IMR-90 (cell line): ENCODE measurements at regions not wholly inside any gene's neighbourhood (a gene's known extent, or its start where the extent isn't known, plus 50 kb on each side); places are given as distances from the start of the nearest gene placed in this dataset.

Experiments
- ATAC-seq: fragments of 200-7000 bp; cut with Tn5 transposase; 2 replicates; pipeline ENCODE4 v1.9.1; 2020; ENCODE audit warnings: low read depth, mild to moderate bottlenecking, moderate library complexity
- BruUV-seq: library from RNA; stranded (reverse); fragments of 400-500 nt; replicated peaks from 2 replicates; lab custom pipeline; 2021; lab: Mats Ljungman, UMichigan
- CTCF ChIA-PET: fragments of 300-600 bp; formaldehyde crosslinking; extraction: SDS; loops from one replicate; lab custom pipeline; 2021; ENCODE audit warnings: antibody characterized with exemption; lab: Yijun Ruan, JAX
- POLR2A ChIA-PET: fragments of 300-600 bp; sonication (Branson Sonifier 250); formaldehyde crosslinking; loops from one replicate; lab custom pipeline; 2022; ENCODE audit warnings: antibody characterized with exemption; ENCODE audit not compliant: unreplicated experiment; lab: Charles Lee
- DNase-seq: peaks from one replicate; pipeline ENCODE4 v3.0.0; 2013
- H2AFZ ChIP-seq: replicated peaks from 2 replicates; pipeline ENCODE3; 2013; ENCODE audit warnings: low read length, mild to moderate bottlenecking; ENCODE audit not compliant: poor library complexity
- H2AK5ac ChIP-seq: 2 replicates; pipeline ENCODE4 v1.6.1; 2013; ENCODE audit warnings: low read depth, low read length, inconsistent platforms
- H2AK9ac ChIP-seq: replicated peaks from 2 replicates; pipeline ENCODE3; 2013; ENCODE audit warnings: mild to moderate bottlenecking, low read depth, low read length, moderate library complexity; ENCODE audit not compliant: poor library complexity
- H2BK120ac ChIP-seq: 2 replicates; pipeline ENCODE4 v1.6.1; 2013; ENCODE audit warnings: low read depth, low read length, inconsistent platforms
- H2BK15ac ChIP-seq: 3 replicates; pipeline ENCODE4 v1.6.1; 2013; ENCODE audit warnings: low read depth, low read length, inconsistent platforms
- H2BK20ac ChIP-seq: 2 replicates; pipeline ENCODE4 v1.6.1; 2013; ENCODE audit warnings: low read depth, mild to moderate bottlenecking, inconsistent platforms, low read length, moderate library complexity
- H2BK5ac ChIP-seq: 2 replicates; pipeline ENCODE4 v1.6.1; 2013; ENCODE audit warnings: mild to moderate bottlenecking, low read depth, low read length, inconsistent platforms; ENCODE audit not compliant: poor library complexity, severe bottlenecking
- H3K14ac ChIP-seq: replicated peaks from 2 replicates; pipeline ENCODE4 v1.6.1; 2013; ENCODE audit warnings: low read depth, low read length, inconsistent platforms
- H3K18ac ChIP-seq: 2 replicates; pipeline ENCODE4 v1.6.1; 2013; ENCODE audit warnings: low read depth, low read length, control low read depth
- H3K23ac ChIP-seq: 2 replicates; pipeline ENCODE4 v1.6.1; 2013; ENCODE audit warnings: low read depth, low read length, inconsistent platforms
- H3K27ac ChIP-seq: 2 replicates; pipeline ENCODE4 v1.5.1; 2013; ENCODE audit warnings: mild to moderate bottlenecking, control low read depth, low read length; ENCODE audit not compliant: insufficient read depth
- H3K27me3 ChIP-seq: 2 replicates; pipeline ENCODE4 v1.6.1; 2013; ENCODE audit warnings: low read length; ENCODE audit not compliant: control insufficient read depth, insufficient read depth
- H3K36me3 ChIP-seq: 2 replicates; pipeline ENCODE4 v1.6.1; 2013; ENCODE audit warnings: low read length, mixed read lengths; ENCODE audit not compliant: control insufficient read depth, insufficient read depth
- H3K4ac ChIP-seq: 2 replicates; pipeline ENCODE4 v1.6.1; 2013; ENCODE audit warnings: low read depth, low read length, inconsistent platforms
- H3K4me1 ChIP-seq: 2 replicates; pipeline ENCODE4 v1.6.1; 2013; ENCODE audit warnings: low read length, mixed read lengths; ENCODE audit not compliant: control insufficient read depth, insufficient read depth
- H3K4me2 ChIP-seq: 2 replicates; pipeline ENCODE4 v1.6.1; 2013; ENCODE audit warnings: low read depth, mild to moderate bottlenecking, control low read depth, low read length, moderate library complexity
- H3K4me3 ChIP-seq: 2 replicates; pipeline ENCODE4 v1.5.1; 2013; ENCODE audit warnings: low read depth, mild to moderate bottlenecking, control low read depth, low read length, moderate library complexity; ENCODE audit not compliant: insufficient read depth
- H3K56ac ChIP-seq: 2 replicates; pipeline ENCODE4 v1.6.1; 2013; ENCODE audit warnings: low read length, inconsistent platforms; ENCODE audit not compliant: insufficient read depth; ENCODE audit errors: extremely low read depth
- H3K79me1 ChIP-seq, 2 experiments: 2 replicates each; pipeline ENCODE4 v1.6.1; 2013; ENCODE audit warnings: low read length in 2 of 2, inconsistent platforms in 1 of 2, low read depth in 1 of 2
- H3K9ac ChIP-seq: 2 replicates; pipeline ENCODE4 v1.6.1; 2013; ENCODE audit warnings: low read depth, low read length, control low read depth
- H3K9me1 ChIP-seq: 2 replicates; pipeline ENCODE4 v1.6.1; 2013; ENCODE audit warnings: low read length, inconsistent platforms; ENCODE audit not compliant: insufficient read depth
- H3K9me3 ChIP-seq: 2 replicates; pipeline ENCODE4 v1.6.1; 2013; ENCODE audit warnings: low read length; ENCODE audit not compliant: control insufficient read depth, insufficient read depth
- H4K20me1 ChIP-seq: 2 replicates; pipeline ENCODE4 v1.6.1; 2013; ENCODE audit warnings: low read length, inconsistent platforms; ENCODE audit not compliant: insufficient read depth
- H4K5ac ChIP-seq: 2 replicates; pipeline ENCODE4 v1.6.1; 2013; ENCODE audit warnings: mild to moderate bottlenecking, low read depth, low read length, control low read depth
- H4K8ac ChIP-seq, 2 experiments: 2 replicates each; pipeline ENCODE4 v1.6.1; 2013; ENCODE audit warnings: low read depth in 2 of 2, low read length in 2 of 2, control low read depth in 1 of 2, inconsistent platforms in 1 of 2
- H4K91ac ChIP-seq: 2 replicates; pipeline ENCODE4 v1.6.1; 2013; ENCODE audit warnings: low read depth, low read length, inconsistent platforms; ENCODE audit not compliant: insufficient read depth
- BHLHE40 ChIP-seq: fragments of 150-350 bp; IDR thresholded peaks from 2 replicates; pipeline ENCODE4 v1.6.1; 2016; ENCODE audit warnings: mild to moderate bottlenecking, low read depth, low read length
- CEBPB ChIP-seq: IDR thresholded peaks from 2 replicates; pipeline ENCODE4 v1.6.1; 2012; ENCODE audit warnings: low read depth, low read length, improper control_type of control experiment
- CHD1 ChIP-seq: IDR thresholded peaks from 2 replicates; pipeline ENCODE4 v1.6.1; 2012; ENCODE audit warnings: low read depth, low read length, improper control_type of control experiment
- FOS ChIP-seq: fragments of 150-350 bp; IDR thresholded peaks from 2 replicates; pipeline ENCODE4 v1.6.1; 2016; ENCODE audit warnings: low read depth, low read length
- MAFK ChIP-seq: IDR thresholded peaks from 2 replicates; pipeline ENCODE4 v1.6.1; 2012; ENCODE audit warnings: low read depth, low read length, improper control_type of control experiment
- MAZ ChIP-seq: IDR thresholded peaks from 2 replicates; pipeline ENCODE4 v1.6.1; 2012; ENCODE audit warnings: low read depth, mild to moderate bottlenecking, low read length, improper control_type of control experiment, moderate library complexity, borderline replicate concordance
- MXI1 ChIP-seq: IDR thresholded peaks from 2 replicates; pipeline ENCODE4 v1.6.1; 2012; ENCODE audit warnings: low read depth, mild to moderate bottlenecking, low read length, moderate library complexity, borderline replicate concordance
- NFE2L2 ChIP-seq: fragments of 150-350 bp; IDR thresholded peaks from 2 replicates; pipeline ENCODE4 v1.6.1; 2016; ENCODE audit warnings: low read depth, mild to moderate bottlenecking, low read length
- POLR2A ChIP-seq: IDR thresholded peaks from 2 replicates; pipeline ENCODE4 v1.6.1; 2012; ENCODE audit warnings: mild to moderate bottlenecking, low read depth, low read length
- RAD21 ChIP-seq: IDR thresholded peaks from 2 replicates; pipeline ENCODE4 v1.6.1; 2012; ENCODE audit warnings: low read length, improper control_type of control experiment
- RCOR1 ChIP-seq: IDR thresholded peaks from 2 replicates; pipeline ENCODE4 v1.6.1; 2012; ENCODE audit warnings: mild to moderate bottlenecking, low read length, improper control_type of control experiment; ENCODE audit not compliant: insufficient replicate concordance
- RFX5 ChIP-seq: IDR thresholded peaks from 2 replicates; pipeline ENCODE4 v1.8.0; 2012; ENCODE audit warnings: low read depth, mild to moderate bottlenecking, low read length, moderate library complexity
- SMC3 ChIP-seq: fragments of 150-350 bp; IDR thresholded peaks from 2 replicates; pipeline ENCODE4 v1.6.1; 2016; ENCODE audit warnings: low read depth, mild to moderate bottlenecking, antibody characterized with exemption, low read length, moderate library complexity
- WGBS, 2 experiments: methylation state at CpG; one replicate each; pipeline versions ENCODE4 v1.1.5 to v1.1.7; 2013; ENCODE audit warnings: missing lambda C conversion rate in 2 of 2; ENCODE audit not compliant: insufficient read length in 1 of 2; ENCODE audit errors: extremely low coverage in 2 of 2; 5-methylcytosine and 5-hydroxymethylcytosine counted together
- dilution Hi-C: fragments of 300-500 bp; cut with HindIII; formaldehyde crosslinking; loops from one replicate; pipeline ENCODE4 v1.14.3; 2018; ENCODE audit warnings: low sequenced_read_pairs; ENCODE audit not compliant: unreplicated experiment
- in situ Hi-C: fragments of 300-500 bp; cut with MboI; formaldehyde crosslinking; loops from 3 replicates; pipeline ENCODE4 v1.14.3; 2019; ENCODE audit warnings: low sequenced_read_pairs, inconsistent platforms, mixed read lengths
- intact Hi-C: fragments of 100-400 bp; cut with micrococcal nuclease; formaldehyde crosslinking; loops from 2 replicates; pipeline ENCODE4 v1.10.0; 2022
- TF ChIP-seq, protein P1 (sequence below): conservative IDR thresholded peaks from 2 replicates; pipeline ENCODE4 v1.5.1; 2012; ENCODE audit warnings: mild to moderate bottlenecking, low read depth, low read length, improper control_type of control experiment
- TF ChIP-seq, protein P2 (sequence below): fragments of 150-350 bp; IDR thresholded peaks from 2 replicates; pipeline ENCODE4 v1.6.1; 2016; ENCODE audit warnings: low read depth, mild to moderate bottlenecking, low read length, moderate library complexity, borderline replicate concordance
- TF ChIP-seq, protein P3 (sequence below): fragments of 150-350 bp; IDR thresholded peaks from 2 replicates; pipeline ENCODE4 v1.6.1; 2017; ENCODE audit warnings: mild to moderate bottlenecking, antibody characterized with exemption, low read length, low read depth

GRCh38 chr15:47963265-47963664, 157.5 kb upstream of the SLC24A5 start:
- no TSS peak for BruUV-seq
- no peaks in the 10 kb centered on the region for H3K36me3 ChIP-seq
- no peak overlapping the region for H2BK120ac ChIP-seq
- dilution Hi-C loops, result no loop called here
- no peaks in the 10 kb centered on the region for H3K4me1 ChIP-seq
- no peaks in the 10 kb centered on the region for H3K9me3 ChIP-seq
- no peak overlapping the region for H4K8ac ChIP-seq
- ChIA-PET CTCF (no interaction called here), POLR2A (no interaction called here)
- no peaks in the 10 kb centered on the region for H3K9me1 ChIP-seq
- no peak overlapping the region for H3K27ac ChIP-seq
- no peak overlapping the region for H3K14ac ChIP-seq
- intact Hi-C loops, result no loop called here
- no peaks in the 10 kb centered on the region for H4K20me1 ChIP-seq
- no peak overlapping the region for H3K18ac ChIP-seq
- H2AFZ ChIP-seq, result no peak overlapping the region
- H3K4ac ChIP-seq, result no peak overlapping the region
- no peak overlapping the region for H3K4me3 ChIP-seq
- no peaks in the 10 kb centered on the region; the same call in 1 of the 2 replicates for H3K27me3 ChIP-seq
- DNase-seq, result no peak
- no peak overlapping the region for H3K4me2 ChIP-seq
- no peak overlapping the region for H3K56ac ChIP-seq
- no peak overlapping the region for H4K5ac ChIP-seq
- no peaks in the 10 kb centered on the region for H3K79me1 ChIP-seq
- WGBS, 2 experiments, result 100% methylated on average over 2 of the region's 4 CpGs; no CpG with 5 or more reads in 1 of the 2 experiments
- no peak for ATAC-seq
- H2BK20ac ChIP-seq, result no peak overlapping the region
- TF ChIP-seq NFE2L2 (no peak), MXI1 (no peak), MAZ (no peak), CHD1 (no peak), RCOR1 (no peak), SMC3 (no peak), MAFK (no peak), CEBPB (no peak), FOS (no peak), BHLHE40 (no peak), POLR2A (no peak), RFX5 (no peak), RAD21 (no peak)
- TF ChIP-seq, protein P1, sequence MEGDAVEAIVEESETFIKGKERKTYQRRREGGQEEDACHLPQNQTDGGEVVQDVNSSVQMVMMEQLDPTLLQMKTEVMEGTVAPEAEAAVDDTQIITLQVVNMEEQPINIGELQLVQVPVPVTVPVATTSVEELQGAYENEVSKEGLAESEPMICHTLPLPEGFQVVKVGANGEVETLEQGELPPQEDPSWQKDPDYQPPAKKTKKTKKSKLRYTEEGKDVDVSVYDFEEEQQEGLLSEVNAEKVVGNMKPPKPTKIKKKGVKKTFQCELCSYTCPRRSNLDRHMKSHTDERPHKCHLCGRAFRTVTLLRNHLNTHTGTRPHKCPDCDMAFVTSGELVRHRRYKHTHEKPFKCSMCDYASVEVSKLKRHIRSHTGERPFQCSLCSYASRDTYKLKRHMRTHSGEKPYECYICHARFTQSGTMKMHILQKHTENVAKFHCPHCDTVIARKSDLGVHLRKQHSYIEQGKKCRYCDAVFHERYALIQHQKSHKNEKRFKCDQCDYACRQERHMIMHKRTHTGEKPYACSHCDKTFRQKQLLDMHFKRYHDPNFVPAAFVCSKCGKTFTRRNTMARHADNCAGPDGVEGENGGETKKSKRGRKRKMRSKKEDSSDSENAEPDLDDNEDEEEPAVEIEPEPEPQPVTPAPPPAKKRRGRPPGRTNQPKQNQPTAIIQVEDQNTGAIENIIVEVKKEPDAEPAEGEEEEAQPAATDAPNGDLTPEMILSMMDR, result no peak
- TF ChIP-seq, protein P2, sequence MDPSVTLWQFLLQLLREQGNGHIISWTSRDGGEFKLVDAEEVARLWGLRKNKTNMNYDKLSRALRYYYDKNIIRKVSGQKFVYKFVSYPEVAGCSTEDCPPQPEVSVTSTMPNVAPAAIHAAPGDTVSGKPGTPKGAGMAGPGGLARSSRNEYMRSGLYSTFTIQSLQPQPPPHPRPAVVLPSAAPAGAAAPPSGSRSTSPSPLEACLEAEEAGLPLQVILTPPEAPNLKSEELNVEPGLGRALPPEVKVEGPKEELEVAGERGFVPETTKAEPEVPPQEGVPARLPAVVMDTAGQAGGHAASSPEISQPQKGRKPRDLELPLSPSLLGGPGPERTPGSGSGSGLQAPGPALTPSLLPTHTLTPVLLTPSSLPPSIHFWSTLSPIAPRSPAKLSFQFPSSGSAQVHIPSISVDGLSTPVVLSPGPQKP, result no peak
- TF ChIP-seq, protein P3, sequence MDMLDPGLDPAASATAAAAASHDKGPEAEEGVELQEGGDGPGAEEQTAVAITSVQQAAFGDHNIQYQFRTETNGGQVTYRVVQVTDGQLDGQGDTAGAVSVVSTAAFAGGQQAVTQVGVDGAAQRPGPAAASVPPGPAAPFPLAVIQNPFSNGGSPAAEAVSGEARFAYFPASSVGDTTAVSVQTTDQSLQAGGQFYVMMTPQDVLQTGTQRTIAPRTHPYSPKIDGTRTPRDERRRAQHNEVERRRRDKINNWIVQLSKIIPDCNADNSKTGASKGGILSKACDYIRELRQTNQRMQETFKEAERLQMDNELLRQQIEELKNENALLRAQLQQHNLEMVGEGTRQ, result no peak
- no peak overlapping the region for H2BK15ac ChIP-seq
- no peak overlapping the region for H4K91ac ChIP-seq
- H3K23ac ChIP-seq, result no peak overlapping the region
- no peak overlapping the region for H2AK9ac ChIP-seq
- no peak overlapping the region for H3K9ac ChIP-seq
- no peak overlapping the region for H2BK5ac ChIP-seq
- no peak overlapping the region for H2AK5ac ChIP-seq
- in situ Hi-C loops, result no loop called here
